Adrenal gland (tissue), 9 donors: ENCODE measurements at regions not wholly inside any gene's neighbourhood (a gene's known extent, or its start where the extent isn't known, plus 50 kb on each side); places are given as distances from the start of the nearest gene placed in this dataset.

Experiments used
- DNase-seq, 7 donors: peaks; one replicate each; pipeline ENCODE4 v3.0.0-alpha.2; 2019 to 2020
- H3K27ac ChIP-seq, 5 donors: fragments of 200-600 bp; sonication (generic) in 4 of 5; 1 replicate in 3 of 5; 2 replicates in 2 of 5; pipeline versions ENCODE4 v1.5.1 to v1.8.0; 2016 to 2020; ENCODE audit warnings: mild to moderate bottlenecking in 1 of 5
- H3K27me3 ChIP-seq: fragments of 200-600 bp; 2 replicates; pipeline ENCODE4 v1.8.0; 2021
- H3K36me3 ChIP-seq, 2 donors: fragments of 200-600 bp; replicated peaks in 1 of 2; 1 replicate in 1 of 2; 2 replicates in 1 of 2; pipeline versions ENCODE4 v1.5.1 to v1.8.0; 2018 to 2022
- H3K4me1 ChIP-seq, 2 donors: fragments of 200-600 bp; replicated peaks in 1 of 2; 1 replicate in 1 of 2; 2 replicates in 1 of 2; pipeline versions ENCODE4 v1.5.1 to v1.8.0; 2018 to 2021
- H3K4me3 ChIP-seq, 4 donors: fragments of 200-600 bp; sonication (generic) in 3 of 4; one replicate each; pipeline ENCODE4 v1.5.1; 2016 to 2018
- H3K9me3 ChIP-seq, 3 donors: fragments of 200-600 bp; sonication (generic) in 1 of 3; replicated peaks in 1 of 3; 1 replicate in 2 of 3; 2 replicates in 1 of 3; pipeline versions ENCODE4 v1.5.1 to v1.8.0; 2016 to 2021
- CTCF ChIP-seq, 6 experiments: fragments of 450-650 bp in 4 of 6; fragments of 200-600 bp in 2 of 6; sonication (generic) in 1 of 6; IDR thresholded peaks; 1 replicate in 5 of 6; 2 replicates in 1 of 6; pipeline versions ENCODE4 v1.5.1 to v1.8.0; 2016 to 2021; ENCODE audit warnings: antibody characterized with exemption in 6 of 6, mild to moderate bottlenecking in 2 of 6, moderate library complexity in 1 of 6
- POLR2A ChIP-seq, 2 donors: fragments of 450-650 bp; IDR thresholded peaks; one replicate each; pipeline ENCODE4 v1.6.1; 2017; ENCODE audit warnings: antibody characterized with exemption in 2 of 2, mild to moderate bottlenecking in 2 of 2, moderate library complexity in 1 of 2
- WGBS, 4 donors: extraction: QIAGEN DNeasy Blood & Tissue Kit in 2 of 4; methylation state at CpG; one replicate each; pipeline versions ENCODE4 v1.1.5 to v1.1.7; 2013 to 2017; 5-methylcytosine and 5-hydroxymethylcytosine counted together
- intact Hi-C, 2 donors: fragments of 100-400 bp; cut with DNase I; formaldehyde crosslinking; loops; one replicate each; pipeline versions ENCODE4 v1.14.1 to v1.15.0; 2022 to 2023
- donor health status: healthy with polysubstance abuse.
- donor health status: Bipolar disorder and iron deficiency.
- donor health status: DM: yes; HTN: yes; CAD: no.
- donor health status: DM: no; HTN: no; CAD: no.
- donor health status: DM: no; HTN: no; CAD: no.

GRCh38 chr2:12953596-12953995 lies 236.9 kb downstream of the TRIB2 start:
- no peak for DNase-seq
- Histone ChIP-seq H3K4me3 (no peak overlapping the region), H3K27me3 (peaks cover 14% of the 10 kb centered on the region), H3K36me3 (no peaks in the 10 kb centered on the region), H3K27ac (no peak overlapping the region), H3K4me1 (no peaks in the 10 kb centered on the region), H3K9me3 (no peaks in the 10 kb centered on the region)
- TF ChIP-seq POLR2A (IDR thresholded peaks at IDR 0.05) = no peak
- TF ChIP-seq CTCF (IDR thresholded peaks at IDR 0.05) = no peak
- intact Hi-C loops = no loop called here
- WGBS, 4 donors = 88 to 95% (median 89%) methylated on average over 2 of the region's 2 CpGs

GRCh38 chr2:12955864-12956263 lies 239.1 kb downstream of the TRIB2 start:
- WGBS, 4 donors = 65 to 87% (median 74%) methylated on average over 3 of the region's 3 CpGs
- intact Hi-C loops = no loop called here
- TF ChIP-seq CTCF (IDR thresholded peaks at IDR 0.05) (no peak), POLR2A (IDR thresholded peaks at IDR 0.05) (no peak)

GRCh38 chr2:12957251-12957650 lies 240.5 kb downstream of the TRIB2 start:
- no peaks in the 10 kb centered on the region for H3K36me3 ChIP-seq
- no peak for DNase-seq
- intact Hi-C loops = no loop called here
- no peaks in the 10 kb centered on the region for H3K4me1 ChIP-seq
- no peak overlapping the region for H3K4me3 ChIP-seq
- TF ChIP-seq POLR2A (IDR thresholded peaks at IDR 0.05) (no peak), CTCF (IDR thresholded peaks at IDR 0.05) (no peak)
- peaks cover 9% of the 10 kb centered on the region for H3K27me3 ChIP-seq
- H3K9me3 ChIP-seq = no peaks in the 10 kb centered on the region
- no peak overlapping the region for H3K27ac ChIP-seq
- WGBS, 4 donors = 69 to 86% (median 81%) methylated on average over 3 of the region's 3 CpGs

More at GRCh38 chr2:12955864-12956263, 239.1 kb downstream of the TRIB2 start:
- Histone ChIP-seq H3K9me3 (no peaks in the 10 kb centered on the region), H3K4me1 (no peaks in the 10 kb centered on the region), H3K27ac (no peak overlapping the region), H3K36me3 (no peaks in the 10 kb centered on the region), H3K4me3 (no peak overlapping the region), H3K27me3 (peaks cover 14% of the 10 kb centered on the region)
- DNase-seq = no peak

GRCh38 chr2:12959935-12960334 lies 243.2 kb downstream of the TRIB2 start:
- TF ChIP-seq CTCF (IDR thresholded peaks at IDR 0.05) (no peak), POLR2A (IDR thresholded peaks at IDR 0.05) (no peak)
- DNase-seq = no peak
- H3K27me3 ChIP-seq = no peaks in the 10 kb centered on the region
- H3K9me3 ChIP-seq = no peaks in the 10 kb centered on the region
- no peaks in the 10 kb centered on the region for H3K36me3 ChIP-seq
- intact Hi-C loops = no loop called here
- no peak overlapping the region for H3K27ac ChIP-seq
- no peak overlapping the region for H3K4me3 ChIP-seq
- 54 to 77% (median 71%) methylated on average over 2 of the region's 2 CpGs for WGBS, 4 donors
- H3K4me1 ChIP-seq = no peaks in the 10 kb centered on the region
